Uterus (tissue), 2 donors: ENCODE measurements at regions not wholly inside any gene's neighbourhood (a gene's known extent, or its start where the extent isn't known, plus 50 kb on each side); places are given as distances from the start of the nearest gene placed in this dataset.

Experiments
- POLR2A ChIP-seq, 2 donors: fragments of 450-650 bp; IDR thresholded peaks; one replicate each; pipeline ENCODE4 v1.6.1; 2016; ENCODE audit warnings: antibody characterized with exemption in 2 of 2, mild to moderate bottlenecking in 1 of 2, moderate library complexity in 1 of 2
- TF ChIP-seq, protein P1 (sequence below), 4 experiments: fragments of 200-600 bp in 2 of 4; fragments of 450-650 bp in 2 of 4; sonication (generic) in 2 of 4; IDR thresholded peaks; one replicate each; pipeline ENCODE4 v1.5.1; 2016 to 2019; ENCODE audit warnings: antibody characterized with exemption in 4 of 4, mild to moderate bottlenecking in 2 of 4, moderate library complexity in 1 of 4

DNA sequence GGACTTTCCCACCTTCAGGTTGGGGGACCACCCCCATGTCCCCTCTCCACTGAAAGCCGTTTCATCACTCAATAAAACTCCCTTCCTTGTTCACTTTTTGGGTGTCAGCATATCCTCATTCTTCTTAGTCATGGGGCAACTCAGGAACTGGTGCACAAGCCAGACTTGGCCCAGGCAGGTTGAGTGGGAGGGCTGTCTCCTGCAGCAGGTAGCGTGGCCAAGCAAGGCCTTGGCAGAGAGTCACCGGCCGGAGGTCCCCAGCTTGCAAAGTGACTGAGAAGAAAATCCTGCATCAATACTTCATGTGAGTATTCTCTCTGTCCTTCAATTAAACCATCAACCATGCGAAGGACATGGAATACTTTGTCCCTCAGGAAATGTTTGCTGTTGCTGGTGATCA is 148.9 kb downstream of the RHOU start:
- TF ChIP-seq, protein P1, sequence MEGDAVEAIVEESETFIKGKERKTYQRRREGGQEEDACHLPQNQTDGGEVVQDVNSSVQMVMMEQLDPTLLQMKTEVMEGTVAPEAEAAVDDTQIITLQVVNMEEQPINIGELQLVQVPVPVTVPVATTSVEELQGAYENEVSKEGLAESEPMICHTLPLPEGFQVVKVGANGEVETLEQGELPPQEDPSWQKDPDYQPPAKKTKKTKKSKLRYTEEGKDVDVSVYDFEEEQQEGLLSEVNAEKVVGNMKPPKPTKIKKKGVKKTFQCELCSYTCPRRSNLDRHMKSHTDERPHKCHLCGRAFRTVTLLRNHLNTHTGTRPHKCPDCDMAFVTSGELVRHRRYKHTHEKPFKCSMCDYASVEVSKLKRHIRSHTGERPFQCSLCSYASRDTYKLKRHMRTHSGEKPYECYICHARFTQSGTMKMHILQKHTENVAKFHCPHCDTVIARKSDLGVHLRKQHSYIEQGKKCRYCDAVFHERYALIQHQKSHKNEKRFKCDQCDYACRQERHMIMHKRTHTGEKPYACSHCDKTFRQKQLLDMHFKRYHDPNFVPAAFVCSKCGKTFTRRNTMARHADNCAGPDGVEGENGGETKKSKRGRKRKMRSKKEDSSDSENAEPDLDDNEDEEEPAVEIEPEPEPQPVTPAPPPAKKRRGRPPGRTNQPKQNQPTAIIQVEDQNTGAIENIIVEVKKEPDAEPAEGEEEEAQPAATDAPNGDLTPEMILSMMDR (IDR thresholded peaks at IDR 0.05): no peak
- TF ChIP-seq POLR2A (IDR thresholded peaks at IDR 0.05): no peak
